NCI-H1436 (cell line): ENCODE measurements at regions not wholly inside any gene's neighbourhood (a gene's known extent, or its start where the extent isn't known, plus 50 kb on each side); places are given as distances from the start of the nearest gene placed in this dataset.
"Not testable (repeated sequence)": the region's sequence is repeated elsewhere in the genome, so short reads cannot be mapped to it uniquely, and the experiment has no call there.

ENCODE experiments used
- DNase-seq: peaks from one replicate; lab custom pipeline; 2025; lab: John Stamatoyannopoulos, UW

- no peak for DNase-seq
Observed at GRCh38 chr4:12932203-12932788, 551.8 kb downstream of the RAB28 start.

- DNase-seq: no peak
Observed at GRCh38 chr4:12929784-12930183, 554.4 kb downstream of the RAB28 start.

- DNase-seq: no peak
Observed at GRCh38 chr4:12928751-12929150, 555.4 kb downstream of the RAB28 start.

- DNase-seq: no peak
Observed at GRCh38 chr4:12926189-12927066, 557.7 kb downstream of the RAB28 start.

GRCh38 chr4:12924728-12925320 lies 559.3 kb downstream of the RAB28 start:
- DNase-seq: no peak

- DNase-seq: no peak
Observed at GRCh38 chr4:12924253-12924652, 559.9 kb downstream of the RAB28 start.

- DNase-seq: no peak
Observed at GRCh38 chr4:12912896-12913418, 571.2 kb downstream of the RAB28 start.

- DNase-seq: no peak
Observed at GRCh38 chr4:12911750-12912358, 572.3 kb downstream of the RAB28 start.

- DNase-seq: not testable (repeated sequence)
Observed at GRCh38 chr4:12903640-12904039, 580.5 kb downstream of the RAB28 start.

GRCh38 chr4:12902735-12903134 lies 581.4 kb downstream of the RAB28 start:
- no peak for DNase-seq

GRCh38 chr4:12897954-12898353 lies 586.2 kb downstream of the RAB28 start:
- no peak for DNase-seq

GRCh38 chr4:12894062-12894461 lies 590.1 kb downstream of the RAB28 start:
- DNase-seq: no peak

GRCh38 chr4:12889054-12889453 lies 595.1 kb downstream of the RAB28 start:
- no peak for DNase-seq

GRCh38 chr4:12884846-12885796 lies 599.0 kb downstream of the RAB28 start:
- no peak for DNase-seq

GRCh38 chr4:12881945-12882584 lies 602.1 kb downstream of the RAB28 start:
- DNase-seq: no peak

GRCh38 chr4:12880844-12881243 lies 603.3 kb downstream of the RAB28 start:
- no peak for DNase-seq

GRCh38 chr4:12879496-12879895 lies 604.6 kb downstream of the RAB28 start:
- no peak for DNase-seq

- DNase-seq: no peak
Observed at GRCh38 chr4:12875640-12876243, 608.4 kb downstream of the RAB28 start.

GRCh38 chr4:12873351-12873750 lies 610.8 kb downstream of the RAB28 start:
- no peak for DNase-seq

GRCh38 chr4:12861422-12861821 lies 622.7 kb downstream of the RAB28 start:
- no peak for DNase-seq
